Lower lobe of right lung (tissue), 2 donors: ENCODE measurements at regions not wholly inside any gene's neighbourhood (a gene's known extent, or its start where the extent isn't known, plus 50 kb on each side); places are given as distances from the start of the nearest gene placed in this dataset.

Experiments used
- ATAC-seq, 2 donors: fragments of 200-7000 bp; cut with Tn5 transposase; one replicate each; pipeline ENCODE4 v1.9.1; 2020 to 2022; ENCODE audit warnings: mild to moderate bottlenecking in 2 of 2, moderate library complexity in 2 of 2
- DNase-seq: peaks from one replicate; pipeline ENCODE4 v3.0.0-alpha.2; 2020
- H3K27ac ChIP-seq: fragments of 200-600 bp; one replicate; pipeline ENCODE4 v1.8.0; 2022
- H3K27me3 ChIP-seq: fragments of 200-600 bp; one replicate; pipeline ENCODE4 v1.8.0; 2022; ENCODE audit warnings: low read depth
- H3K36me3 ChIP-seq: fragments of 200-600 bp; one replicate; pipeline ENCODE4 v1.8.0; 2022; ENCODE audit warnings: mild to moderate bottlenecking
- H3K4me1 ChIP-seq: fragments of 200-600 bp; one replicate; pipeline ENCODE4 v1.8.0; 2022
- H3K4me3 ChIP-seq: fragments of 200-600 bp; one replicate; pipeline ENCODE4 v1.8.0; 2022; ENCODE audit warnings: mild to moderate bottlenecking
- H3K9me3 ChIP-seq: fragments of 200-600 bp; one replicate; pipeline ENCODE4 v1.8.0; 2022
- CTCF ChIP-seq: fragments of 200-600 bp; IDR thresholded peaks from one replicate; pipeline ENCODE4 v1.8.0; 2022; ENCODE audit warnings: antibody characterized with exemption, mild to moderate bottlenecking
- intact Hi-C: fragments of 100-400 bp; cut with DNase I; formaldehyde crosslinking; loops from one replicate; pipeline ENCODE4 v1.11.0; 2022
- donor health status: DM: no; HTN: yes; CAD: no; lungs with severe emphysema.

GRCh38 chr5:40066616-40067015 lies 613.1 kb upstream of the PTGER4 start:
- intact Hi-C loops = no loop called here
- no peak for TF ChIP-seq CTCF
- Histone ChIP-seq H3K4me3 (no peak overlapping the region), H3K36me3 (no peaks in the 10 kb centered on the region), H3K4me1 (no peaks in the 10 kb centered on the region), H3K9me3 (no peaks in the 10 kb centered on the region), H3K27me3 (peaks cover 4% of the 10 kb centered on the region), H3K27ac (no peak overlapping the region)
- DNase-seq = no peak
- ATAC-seq = no peak

GRCh38 chr5:40052808-40053207 lies 626.9 kb upstream of the PTGER4 start:
- H3K27me3 ChIP-seq = no peaks in the 10 kb centered on the region
- no peak overlapping the region for H3K27ac ChIP-seq
- ATAC-seq (no peak), DNase-seq (no peak)
- no peaks in the 10 kb centered on the region for H3K4me1 ChIP-seq
- no peaks in the 10 kb centered on the region for H3K9me3 ChIP-seq
- TF ChIP-seq CTCF = no peak
- intact Hi-C loops = no loop called here
- no peaks in the 10 kb centered on the region for H3K36me3 ChIP-seq
- no peak overlapping the region for H3K4me3 ChIP-seq

GRCh38 chr5:40046792-40047191 lies 622.0 kb upstream of the DAB2 start:
- no peaks in the 10 kb centered on the region for H3K9me3 ChIP-seq
- no peak overlapping the region for H3K27ac ChIP-seq
- no peaks in the 10 kb centered on the region for H3K27me3 ChIP-seq
- no peaks in the 10 kb centered on the region for H3K4me1 ChIP-seq
- H3K36me3 ChIP-seq = no peaks in the 10 kb centered on the region
- intact Hi-C loops = no loop called here
- ATAC-seq (no peak), DNase-seq (no peak)
- TF ChIP-seq CTCF = no peak
- no peak overlapping the region for H3K4me3 ChIP-seq

GRCh38 chr5:40045429-40045828 lies 620.6 kb upstream of the DAB2 start:
- intact Hi-C loops = no loop called here
- no peak for TF ChIP-seq CTCF

GRCh38 chr5:40043916-40044315 lies 619.1 kb upstream of the DAB2 start:
- Histone ChIP-seq H3K4me3 (no peak overlapping the region), H3K9me3 (no peaks in the 10 kb centered on the region), H3K27ac (no peak overlapping the region), H3K4me1 (no peaks in the 10 kb centered on the region), H3K27me3 (no peaks in the 10 kb centered on the region), H3K36me3 (no peaks in the 10 kb centered on the region)
- no peak for TF ChIP-seq CTCF
- no peak for DNase-seq
- intact Hi-C loops = no loop called here
- ATAC-seq = no peak

More at GRCh38 chr5:40045429-40045828, 620.6 kb upstream of the DAB2 start:
- Histone ChIP-seq H3K4me1 (no peaks in the 10 kb centered on the region), H3K9me3 (no peaks in the 10 kb centered on the region), H3K4me3 (no peak overlapping the region), H3K36me3 (no peaks in the 10 kb centered on the region), H3K27ac (no peak overlapping the region), H3K27me3 (no peaks in the 10 kb centered on the region)
- ATAC-seq = no peak
- DNase-seq = no peak

GRCh38 chr5:40041452-40041851 lies 616.7 kb upstream of the DAB2 start:
- H3K4me1 ChIP-seq = no peaks in the 10 kb centered on the region
- ATAC-seq (no peak), DNase-seq (no peak)
- intact Hi-C loops = no loop called here
- no peaks in the 10 kb centered on the region for H3K27me3 ChIP-seq
- H3K36me3 ChIP-seq = no peaks in the 10 kb centered on the region
- no peaks in the 10 kb centered on the region for H3K9me3 ChIP-seq
- H3K4me3 ChIP-seq = no peak overlapping the region
- TF ChIP-seq CTCF = no peak
- no peak overlapping the region for H3K27ac ChIP-seq
